COLO829 (cell line): ENCODE measurements at regions not wholly inside any gene's neighbourhood (a gene's known extent, or its start where the extent isn't known, plus 50 kb on each side); places are given as distances from the start of the nearest gene placed in this dataset.
"Not testable (repeated sequence)": the region's sequence is repeated elsewhere in the genome, so short reads cannot be mapped to it uniquely, and the experiment has no call there.

Source experiments
- DNase-seq: peaks from one replicate; pipeline ENCODE4 v3.0.0; 2012; ENCODE audit warnings: low spot score

GRCh38 chr5:17690473-17690872 is 56.2 kb downstream of the TAF11L14 start:
- DNase-seq: no peak

- DNase-seq: no peak
Observed at GRCh38 chr5:17691762-17692161, 57.5 kb downstream of the TAF11L14 start.

- no peak for DNase-seq
Observed at GRCh38 chr5:17694371-17694770, 60.1 kb downstream of the TAF11L14 start.

GRCh38 chr5:17694914-17695313 is 60.7 kb downstream of the TAF11L14 start:
- DNase-seq: no peak

- DNase-seq: no peak
Observed at GRCh38 chr5:17696627-17697026, 62.4 kb downstream of the TAF11L14 start.

- no peak for DNase-seq
Observed at GRCh38 chr5:17697671-17698070, 63.4 kb downstream of the TAF11L14 start.

GRCh38 chr5:17709011-17709710 is 74.9 kb downstream of the TAF11L14 start:
- DNase-seq: no peak

- DNase-seq: no peak
Observed at GRCh38 chr5:17713301-17713700, 79.0 kb downstream of the TAF11L14 start.

GRCh38 chr5:17714186-17714585 is 79.9 kb downstream of the TAF11L14 start:
- no peak for DNase-seq

GRCh38 chr5:17719592-17719991 is 85.3 kb downstream of the TAF11L14 start:
- no peak for DNase-seq

- no peak for DNase-seq
Observed at GRCh38 chr5:17720071-17720470, 85.8 kb downstream of the TAF11L14 start.

GRCh38 chr5:17723876-17724275 is 89.6 kb downstream of the TAF11L14 start:
- no peak for DNase-seq

GRCh38 chr5:17727098-17727497 is 92.8 kb downstream of the TAF11L14 start:
- no peak for DNase-seq

GRCh38 chr5:17730421-17730820 is 96.2 kb downstream of the TAF11L14 start:
- no peak for DNase-seq

- peak; percentile 1 for DNase-seq
Observed at GRCh38 chr5:17732351-17732923, 98.2 kb downstream of the TAF11L14 start.

GRCh38 chr5:17734011-17734410 is 99.8 kb downstream of the TAF11L14 start:
- DNase-seq: no peak

- no peak for DNase-seq
Observed at GRCh38 chr5:17735761-17736160, 101.5 kb downstream of the TAF11L14 start.

GRCh38 chr5:17737092-17737491 is 102.8 kb downstream of the TAF11L14 start:
- DNase-seq: no peak

GRCh38 chr5:17738446-17738845 is 104.2 kb downstream of the TAF11L14 start:
- no peak for DNase-seq

- no peak for DNase-seq
Observed at GRCh38 chr5:17743580-17744435, 109.5 kb downstream of the TAF11L14 start.

GRCh38 chr5:17748201-17748600 is 113.9 kb downstream of the TAF11L14 start:
- DNase-seq: no peak

GRCh38 chr5:17748941-17749340 is 114.7 kb downstream of the TAF11L14 start:
- no peak for DNase-seq

GRCh38 chr5:17755406-17755805 is 121.1 kb downstream of the TAF11L14 start:
- not testable (repeated sequence) for DNase-seq
